ENCODE measurements at regions not wholly inside any gene's neighbourhood (a gene's known extent, or its start where the extent isn't known, plus 50 kb on each side); places are given as distances from the start of the nearest gene placed in this dataset.

DNA sequence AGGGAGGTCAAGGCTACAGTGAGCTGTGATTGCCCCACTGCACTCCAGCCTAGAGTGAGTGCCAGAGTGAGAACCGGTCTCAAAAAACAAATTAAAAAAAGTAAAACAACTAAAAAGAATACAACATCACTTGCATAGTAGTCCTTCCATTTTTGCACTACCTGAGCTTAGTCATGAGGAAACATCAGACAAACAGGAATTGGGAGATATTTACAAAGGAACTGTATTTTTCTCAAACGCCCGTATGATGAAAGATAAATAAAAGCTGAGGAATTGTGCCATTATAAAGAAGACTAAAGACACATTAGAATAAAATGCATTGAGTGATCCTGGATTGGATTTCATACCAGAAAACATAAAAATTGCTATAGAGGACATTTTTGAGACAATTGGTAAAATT, 50.0 kb upstream of the ATP8B1 start:
- TF ChIP-seq CTCF (IDR thresholded peaks at IDR 0.05) (no peak), POLR2AphosphoS5 (IDR thresholded peaks at IDR 0.05; ENCODE audit: low read depth, low read length) (no peak)

All from Panc1 (cell line).